Suprapubic skin (tissue), 4 donors: ENCODE measurements at regions not wholly inside any gene's neighbourhood (a gene's known extent, or its start where the extent isn't known, plus 50 kb on each side); places are given as distances from the start of the nearest gene placed in this dataset.

Experiments
- EP300 ChIP-seq: sonication (generic); formaldehyde crosslinking; IDR thresholded peaks from one replicate; pipeline ENCODE4 v1.6.1; 2017; ENCODE audit warnings: antibody characterized with exemption
- POLR2A ChIP-seq, 2 donors: fragments of 450-650 bp; IDR thresholded peaks; one replicate each; pipeline ENCODE4 v1.6.1; 2017; ENCODE audit warnings: antibody characterized with exemption in 2 of 2, mild to moderate bottlenecking in 2 of 2, moderate library complexity in 2 of 2
- POLR2AphosphoS5 ChIP-seq, 3 donors: sonication (generic); formaldehyde crosslinking; IDR thresholded peaks; one replicate each; pipeline ENCODE4 v1.6.1; 2017; ENCODE audit warnings: antibody characterized with exemption in 3 of 3

- no peak for TF ChIP-seq POLR2A (IDR thresholded peaks at IDR 0.05)
- no peak for TF ChIP-seq EP300
- TF ChIP-seq POLR2AphosphoS5 (IDR thresholded peaks at IDR 0.05), result no peak
These were observed 1429.6 kb upstream of the ALCAM start for GRCh38 chr3:103937094-103937493.
